Colon (tissue), 2 donors: ENCODE measurements at regions not wholly inside any gene's neighbourhood (a gene's known extent, or its start where the extent isn't known, plus 50 kb on each side); places are given as distances from the start of the nearest gene placed in this dataset.
"Not testable (repeated sequence)": the region's sequence is repeated elsewhere in the genome, so short reads cannot be mapped to it uniquely, and the experiment has no call there.

ENCODE experiments used
- FAIRE-seq: peaks from 2 replicates; lab custom pipeline; 2012; peaks lifted over from hg19 to GRCh38; lab: Jason Lieb, UNC
- donor health status: control.
- donor health status: control.

DNA sequence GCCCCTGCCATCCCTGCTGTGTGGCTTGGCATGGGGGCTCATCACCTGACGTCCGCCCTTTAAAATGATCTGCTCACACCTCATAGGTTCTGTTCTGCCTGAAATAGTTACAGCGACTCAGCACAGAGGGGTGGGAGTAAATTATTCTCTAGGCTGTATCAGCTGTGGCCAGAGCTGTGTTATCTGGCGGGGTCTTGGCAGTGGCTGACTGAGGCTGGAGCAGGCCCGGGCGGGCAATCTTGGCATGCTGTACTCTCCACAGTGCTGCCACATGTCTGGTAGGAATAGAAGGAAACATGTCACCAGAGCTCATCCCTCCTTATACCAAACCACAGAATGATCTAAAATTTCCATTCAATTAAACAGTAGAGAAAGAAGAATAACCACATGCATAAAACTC lies 499.9 kb upstream of the LMCD1 start:
- FAIRE-seq = no peak

DNA sequence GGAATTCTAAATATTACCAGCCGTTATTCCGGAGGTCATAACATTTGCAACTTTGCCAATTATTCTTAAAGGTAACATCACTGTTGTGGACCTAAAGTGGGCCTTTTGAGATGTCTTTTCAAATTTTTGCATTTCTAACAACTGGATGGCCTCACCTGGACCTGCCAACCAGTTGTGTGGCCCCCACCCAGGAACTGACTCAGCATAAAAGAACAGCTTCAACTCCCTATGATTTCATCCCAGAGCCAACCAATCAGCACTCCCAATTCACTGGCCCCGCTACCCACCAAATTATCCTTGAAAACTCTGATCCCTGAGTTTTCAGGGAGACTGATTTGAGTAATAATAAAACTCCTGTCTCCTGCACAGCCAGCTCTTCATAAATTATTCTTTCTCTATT lies 489.7 kb upstream of the LMCD1 start:
- FAIRE-seq = no peak

DNA sequence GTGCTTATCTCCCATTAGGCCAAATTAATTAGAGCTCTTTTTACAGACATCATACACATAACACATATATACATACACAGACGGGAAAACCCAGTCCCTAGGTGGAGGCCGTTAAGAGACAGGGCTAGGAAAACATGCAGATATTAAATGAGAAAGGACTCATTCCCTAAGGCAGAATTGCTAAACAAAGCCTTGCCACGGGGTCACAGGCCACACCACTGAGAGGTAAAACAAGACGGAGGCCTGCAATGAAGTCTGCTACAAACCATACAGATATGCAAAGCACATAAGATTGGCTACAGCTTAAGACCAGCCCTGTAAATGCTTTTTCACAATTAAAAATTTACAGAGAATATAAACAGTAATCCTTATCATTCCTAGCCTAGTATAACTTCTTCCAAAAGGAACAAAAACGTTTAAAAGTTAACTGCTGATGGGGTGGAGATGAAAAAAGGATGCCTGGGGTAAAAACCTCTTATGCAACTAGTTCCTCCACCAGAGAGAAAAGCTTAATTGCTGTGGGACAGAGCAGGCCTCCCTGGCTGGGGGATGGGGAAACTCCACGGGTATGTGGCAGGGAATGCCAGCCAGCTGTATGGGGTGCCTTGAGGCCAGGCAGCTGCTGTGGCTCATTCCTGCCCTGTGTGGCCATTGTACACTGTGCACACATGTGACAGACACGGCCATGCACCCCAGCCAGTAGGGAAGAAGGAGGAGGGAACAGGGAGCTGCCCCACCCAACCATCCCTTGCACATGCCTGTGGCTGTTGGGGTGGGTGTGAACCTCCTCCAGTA lies 481.4 kb upstream of the LMCD1 start:
- FAIRE-seq = no peak

DNA sequence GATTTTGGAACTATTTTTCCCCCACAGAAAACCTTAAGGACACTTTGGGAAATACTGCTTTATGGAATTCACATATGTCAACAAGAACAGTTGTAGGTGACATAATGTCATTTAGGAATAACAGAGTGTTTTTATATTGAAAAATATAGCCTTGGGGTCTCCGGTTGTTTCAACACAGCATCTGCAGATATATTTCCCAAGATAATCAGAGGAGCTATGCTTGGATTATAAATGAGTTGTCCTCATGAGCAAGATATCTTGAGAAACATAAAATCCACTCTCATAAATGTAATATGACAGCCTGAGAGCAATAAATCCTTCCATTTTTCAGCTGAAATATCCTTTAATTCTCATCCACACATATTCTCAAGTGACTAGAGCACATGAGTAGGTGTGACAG lies 473.7 kb upstream of the LMCD1 start:
- FAIRE-seq = no peak

DNA sequence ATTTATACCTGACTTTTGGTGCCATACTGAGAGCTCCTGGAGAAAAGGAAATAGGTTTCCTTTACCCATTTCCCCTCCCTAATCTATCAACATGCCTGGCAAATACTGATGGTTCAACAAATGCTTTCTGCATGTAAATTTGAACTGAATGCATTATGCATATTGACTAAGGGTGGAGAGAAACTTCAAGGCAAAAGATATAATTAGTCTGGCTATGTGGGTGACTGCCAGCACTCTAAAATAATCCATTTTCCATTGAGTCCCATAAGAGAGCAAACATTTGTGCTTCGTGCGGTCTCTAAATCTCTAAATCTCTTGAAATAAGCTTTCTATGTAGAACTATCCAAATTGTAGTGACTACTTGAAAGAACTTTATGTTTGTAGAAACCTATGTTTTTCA lies 451.3 kb upstream of the LMCD1 start:
- no peak for FAIRE-seq

DNA sequence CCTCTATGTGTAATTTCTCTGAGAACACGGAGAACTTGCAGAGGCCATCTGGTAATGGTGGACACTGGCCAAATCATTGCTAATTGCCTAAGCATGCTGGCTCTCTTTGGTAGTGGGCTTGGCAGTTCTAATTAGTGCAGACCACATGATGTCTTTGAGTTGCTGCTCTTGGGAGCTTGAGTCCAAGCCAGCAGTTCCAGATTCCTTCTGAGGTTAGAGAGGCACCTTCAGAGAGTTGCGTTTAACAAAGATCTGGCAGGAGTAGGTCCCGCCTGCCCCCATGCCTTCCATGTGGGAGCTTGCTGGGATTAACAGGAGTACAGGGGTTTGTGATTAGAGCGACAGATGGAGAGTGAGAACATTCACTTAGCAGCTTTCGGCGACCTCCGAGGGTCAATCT lies 449.0 kb upstream of the LMCD1 start:
- no peak for FAIRE-seq

DNA sequence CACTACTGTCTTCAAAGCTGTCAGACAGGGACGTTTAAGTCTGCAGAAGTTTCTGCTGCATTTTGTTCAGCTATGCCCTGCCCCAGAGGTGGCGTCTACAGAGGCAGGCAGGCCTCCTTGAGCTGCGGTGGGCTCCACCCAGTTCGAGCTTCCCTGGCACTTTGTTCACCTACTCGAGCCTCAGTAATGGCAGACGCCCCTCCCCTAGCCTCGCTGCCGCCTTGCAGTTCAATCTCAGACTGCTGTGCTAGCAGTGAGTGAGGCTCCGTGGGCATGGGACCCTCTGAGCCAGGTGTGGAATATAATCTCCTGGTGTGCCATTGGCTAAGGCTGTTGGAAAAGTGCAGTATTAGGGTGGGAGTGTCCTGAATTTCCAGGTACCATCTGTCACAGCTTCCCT lies 433.5 kb upstream of the LMCD1 start:
- not testable (repeated sequence) for FAIRE-seq

DNA sequence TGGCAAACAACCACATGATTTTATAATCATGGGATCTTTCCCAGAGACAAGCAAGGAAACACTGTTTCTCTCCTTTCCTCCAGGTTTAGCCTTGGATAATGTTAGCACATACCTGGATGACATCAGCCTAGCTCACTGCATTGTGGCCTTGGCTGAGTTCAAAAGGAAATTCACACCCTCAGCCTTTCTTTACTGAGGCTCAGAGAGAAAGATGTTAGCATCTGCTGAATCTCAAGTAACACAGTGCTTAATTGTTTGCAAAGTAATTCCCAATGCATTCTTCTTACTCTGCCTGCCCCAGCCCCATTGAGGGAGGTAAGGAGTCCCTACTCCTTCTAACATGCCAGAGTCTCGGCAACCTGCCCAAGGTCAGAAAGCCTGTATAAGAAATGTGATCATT lies 432.2 kb upstream of the LMCD1 start:
- FAIRE-seq = no peak

DNA sequence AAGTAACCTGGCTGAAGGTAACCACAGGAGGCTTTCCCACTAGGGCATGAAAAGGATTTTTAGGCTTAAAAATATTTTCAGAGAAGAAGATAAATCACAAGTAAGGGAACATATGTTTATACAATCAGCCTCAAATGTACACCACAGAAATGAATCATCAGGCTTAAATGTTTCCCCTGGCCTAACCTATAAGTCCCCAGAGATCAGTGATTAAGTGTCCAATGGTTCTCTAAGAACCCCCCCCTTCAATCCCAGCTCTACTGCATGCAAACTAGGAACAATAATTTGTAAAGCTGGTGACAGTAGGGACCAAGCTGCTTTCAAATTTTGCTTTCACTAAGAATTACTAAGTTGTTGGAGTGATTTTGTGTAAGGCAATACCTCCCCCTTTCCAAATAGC lies 431.6 kb upstream of the LMCD1 start:
- no peak for FAIRE-seq

DNA sequence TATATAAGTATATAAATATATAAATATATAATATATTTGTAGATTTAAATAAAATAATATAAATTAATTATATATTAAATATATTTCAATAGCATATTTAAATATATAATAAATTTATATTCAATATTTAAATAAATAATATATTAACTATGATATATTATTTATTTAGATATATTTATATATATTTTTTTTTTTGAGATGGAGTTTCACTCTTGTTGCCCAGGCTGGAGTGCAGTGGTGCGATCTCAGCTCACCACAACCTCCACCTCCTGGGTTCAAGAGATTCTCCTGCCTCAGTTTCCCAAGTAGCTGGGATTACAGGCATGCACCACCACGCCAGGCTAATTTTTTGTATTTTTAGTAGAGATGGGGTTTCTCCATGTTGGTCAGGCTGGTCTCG lies 426.9 kb upstream of the LMCD1 start:
- FAIRE-seq = not testable (repeated sequence)

DNA sequence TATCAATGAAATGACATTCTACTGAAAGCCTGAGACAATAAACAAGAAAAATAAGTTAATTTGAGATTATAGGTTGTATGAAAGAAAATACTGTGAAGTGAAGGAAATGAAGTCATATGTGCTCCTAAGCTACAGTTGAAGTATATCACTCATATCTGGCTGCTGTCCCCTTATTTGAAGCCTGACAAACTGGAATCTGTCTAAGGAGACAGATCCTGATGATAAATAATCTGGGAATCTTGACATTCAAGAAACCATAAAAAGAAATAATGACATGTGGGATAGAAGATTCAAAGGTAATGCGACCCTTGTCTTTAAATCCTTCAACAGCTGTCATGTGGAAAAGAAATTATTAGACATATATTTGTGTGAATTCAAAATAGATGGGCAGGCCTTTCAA lies 424.5 kb upstream of the LMCD1 start:
- no peak for FAIRE-seq

DNA sequence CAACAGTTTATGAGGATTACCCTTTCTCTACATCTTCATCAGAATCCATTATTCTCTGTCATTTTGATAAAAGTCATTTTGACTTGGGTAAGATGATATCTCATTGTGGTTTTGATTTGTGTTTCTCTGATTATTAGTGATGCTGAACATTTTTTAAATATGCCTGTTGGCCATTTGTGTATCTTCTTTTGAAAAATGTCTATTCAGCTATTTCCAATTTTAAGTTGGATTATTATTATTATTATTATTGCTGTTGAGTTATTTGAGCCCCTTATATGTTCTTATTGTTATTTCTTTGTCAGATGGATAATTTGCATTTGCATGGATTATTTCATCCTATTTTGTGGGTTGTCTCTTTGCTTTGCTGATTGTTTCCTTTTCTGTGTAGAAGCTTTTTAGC lies 421.2 kb upstream of the LMCD1 start:
- FAIRE-seq = no peak

DNA sequence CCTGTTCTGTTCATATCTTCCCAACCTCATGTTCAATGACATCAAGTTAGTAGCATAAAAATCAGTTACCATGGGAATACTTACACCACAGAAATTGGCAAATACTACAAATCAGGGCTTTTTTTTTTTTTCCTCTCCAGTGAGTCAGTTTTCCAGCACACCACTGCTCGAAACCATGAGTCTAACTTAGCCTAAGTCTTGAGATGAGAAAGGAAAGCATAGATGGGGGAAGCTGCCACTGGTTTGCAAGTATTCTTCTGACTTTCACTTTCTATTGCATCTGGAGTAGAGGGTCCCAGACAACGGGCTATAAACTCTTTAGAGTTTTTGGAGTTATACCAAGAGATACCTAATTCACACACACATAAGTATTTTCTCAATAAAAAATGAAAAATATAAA lies 416.1 kb upstream of the LMCD1 start:
- no peak for FAIRE-seq

DNA sequence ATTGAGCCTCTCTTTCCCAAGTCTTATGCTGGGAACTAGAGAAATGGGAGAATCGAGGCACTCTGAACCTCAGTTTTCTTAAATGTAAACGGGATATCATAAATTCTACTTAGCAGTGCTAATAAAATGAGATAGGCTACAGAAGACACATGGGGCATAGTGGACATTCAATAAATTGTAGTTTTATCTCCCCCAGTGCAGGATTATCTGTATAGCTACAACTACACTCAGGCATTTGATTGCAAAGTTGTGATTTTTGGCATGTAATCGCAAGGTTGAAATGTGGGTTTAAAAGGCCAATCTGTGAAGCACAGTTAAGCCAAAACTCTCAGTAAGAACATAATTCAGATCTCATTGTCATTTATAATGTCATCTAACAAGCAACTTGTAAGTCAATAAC lies 413.7 kb upstream of the LMCD1 start:
- no peak for FAIRE-seq

DNA sequence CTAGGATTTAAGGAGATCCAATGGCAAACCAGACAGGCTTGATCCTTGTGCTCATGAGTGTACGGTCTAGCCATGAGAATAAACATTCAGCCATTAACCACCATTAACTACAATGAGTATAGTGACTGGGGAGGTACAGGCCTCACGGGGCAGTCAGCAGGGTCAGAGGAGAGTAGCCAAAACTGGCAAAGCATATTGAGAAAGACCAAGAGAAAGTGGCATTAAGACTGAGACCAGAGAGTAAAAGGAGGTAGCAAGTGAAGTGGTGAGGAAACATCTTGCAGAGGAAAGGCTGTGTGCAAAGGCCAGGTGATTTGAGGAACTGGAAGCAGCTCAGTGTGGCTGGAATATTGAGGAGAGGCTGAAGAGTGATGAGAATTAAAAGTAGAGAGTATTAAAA lies 407.2 kb upstream of the LMCD1 start:
- FAIRE-seq = no peak

DNA sequence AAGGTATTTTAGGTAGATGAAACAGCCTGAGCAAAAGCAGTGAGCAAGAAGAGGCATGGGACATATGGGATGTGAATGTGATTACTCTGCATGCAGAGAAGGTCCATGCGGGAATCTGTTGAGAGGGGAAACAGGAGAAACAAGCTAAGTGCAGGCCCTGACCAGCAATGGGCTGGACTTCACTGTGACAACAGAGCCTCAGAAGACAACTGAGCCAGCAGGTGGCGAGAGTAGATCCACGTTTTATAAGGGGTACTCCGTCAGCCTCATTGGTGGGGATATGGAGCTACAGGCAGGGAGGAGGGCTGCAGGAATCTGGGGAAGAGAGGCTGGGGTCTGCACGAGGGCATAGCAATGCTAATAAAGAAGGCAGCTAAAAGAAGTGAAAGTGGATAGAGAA lies 405.9 kb upstream of the LMCD1 start:
- FAIRE-seq = no peak

DNA sequence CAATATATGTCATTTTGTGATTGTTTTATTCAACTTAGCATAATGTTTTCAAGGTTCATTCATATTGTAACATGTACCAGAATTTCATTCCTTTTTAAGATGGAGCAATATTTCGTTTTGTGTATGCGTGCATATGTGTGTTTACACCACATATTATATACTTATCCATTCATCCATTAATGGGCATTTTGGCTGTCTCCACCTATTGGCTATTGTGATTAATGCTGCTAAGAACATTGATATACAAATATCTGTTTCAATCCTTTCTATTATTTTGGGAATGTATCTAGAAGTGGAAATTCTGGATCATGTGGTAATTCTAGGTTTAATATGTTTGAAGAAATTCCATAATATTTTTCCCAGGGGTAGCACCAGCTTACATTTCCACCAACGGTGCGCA lies 403.9 kb upstream of the LMCD1 start:
- no peak for FAIRE-seq

DNA sequence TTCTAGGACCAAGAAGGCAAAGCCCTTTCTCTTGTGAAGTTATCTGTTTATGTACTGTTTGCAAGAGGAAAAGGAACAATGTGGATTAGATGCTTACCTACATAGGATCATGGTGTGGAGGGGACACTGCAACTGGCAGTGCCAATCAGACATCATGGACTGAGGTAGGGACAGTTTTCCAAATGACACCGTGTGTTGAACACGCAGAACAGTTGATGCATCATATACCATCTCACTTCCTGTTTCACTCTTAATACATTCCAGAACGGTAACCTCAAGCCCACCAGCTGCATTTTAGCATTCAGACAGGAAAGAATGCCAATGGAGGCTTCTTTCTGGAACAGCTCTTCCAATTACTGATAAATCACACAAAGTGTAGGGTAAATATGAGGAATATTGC lies 397.7 kb upstream of the LMCD1 start:
- no peak for FAIRE-seq

DNA sequence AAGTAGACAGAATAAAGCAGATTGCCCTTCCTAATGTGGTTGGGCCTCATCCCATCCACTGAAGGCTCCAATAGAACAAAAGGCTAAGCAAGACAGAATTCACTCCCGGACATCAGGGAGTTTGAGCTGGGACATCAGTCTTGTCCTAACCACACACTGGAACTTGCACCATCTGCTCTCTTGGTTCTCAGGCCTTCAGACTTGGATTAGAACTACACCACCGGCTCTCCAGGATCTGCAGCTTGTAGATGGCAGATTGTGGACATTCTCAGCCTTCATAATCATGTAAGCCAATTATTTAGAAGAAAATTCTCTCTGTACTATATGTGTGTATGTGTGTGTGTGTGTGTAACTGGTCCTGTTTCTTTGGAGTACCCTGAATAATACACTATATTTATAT lies 394.7 kb upstream of the LMCD1 start:
- FAIRE-seq = no peak

DNA sequence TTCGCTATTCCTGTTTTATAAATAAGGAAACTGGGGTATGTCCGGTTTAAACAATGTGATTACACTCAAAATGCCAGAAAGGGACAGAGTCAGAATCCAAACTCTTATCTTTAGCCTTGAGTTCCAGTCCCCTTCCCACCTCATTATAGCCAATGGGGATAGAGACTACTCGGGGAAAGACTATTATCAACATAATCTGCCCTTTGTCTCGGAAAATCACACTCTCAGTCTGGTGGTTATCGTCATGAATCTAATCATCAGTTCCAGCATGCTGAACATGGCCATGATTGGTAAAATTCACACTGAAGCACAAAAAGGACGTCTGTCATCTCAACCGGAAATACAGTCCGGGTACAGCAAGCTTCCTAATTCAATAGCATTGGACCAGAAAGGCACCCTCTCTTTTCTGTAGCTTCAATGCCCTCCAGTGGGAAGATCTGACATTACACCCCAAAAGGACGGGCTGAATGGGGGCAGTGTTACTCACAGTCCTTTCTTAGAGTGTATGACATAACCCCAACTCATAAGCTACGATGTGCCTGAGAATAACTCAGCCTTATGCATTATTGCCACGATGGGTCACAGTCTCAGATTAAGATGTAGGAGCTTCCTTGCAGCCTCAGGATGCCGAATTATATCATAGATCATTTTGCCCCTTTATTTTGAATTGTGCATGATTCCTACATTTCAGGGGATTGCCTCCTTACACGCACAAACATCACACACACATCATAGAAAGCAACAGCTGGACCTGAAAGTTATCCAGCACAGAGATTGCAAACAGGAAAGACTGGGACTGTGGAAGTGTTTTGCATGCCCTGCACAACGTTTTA lies 390.4 kb upstream of the LMCD1 start:
- FAIRE-seq = no peak

DNA sequence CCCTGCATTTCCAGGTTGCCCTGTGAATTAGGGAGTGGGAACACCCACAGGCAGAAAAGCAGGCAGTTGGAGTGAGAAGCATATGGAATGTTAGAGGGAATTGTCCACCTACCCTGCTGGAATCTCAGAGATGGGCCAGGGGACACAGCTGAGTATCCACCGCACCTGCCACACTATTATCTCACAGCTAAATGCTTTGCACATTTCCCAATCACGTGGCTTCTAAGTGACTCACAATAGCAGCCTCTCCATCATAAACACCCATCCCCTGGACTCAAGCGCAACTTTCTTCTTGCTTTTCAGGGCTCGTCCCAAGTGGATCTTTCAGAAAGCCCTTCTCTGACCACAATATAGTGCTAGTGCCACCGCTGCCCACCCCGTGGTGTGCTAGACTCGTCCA lies 389.0 kb upstream of the LMCD1 start:
- no peak for FAIRE-seq

DNA sequence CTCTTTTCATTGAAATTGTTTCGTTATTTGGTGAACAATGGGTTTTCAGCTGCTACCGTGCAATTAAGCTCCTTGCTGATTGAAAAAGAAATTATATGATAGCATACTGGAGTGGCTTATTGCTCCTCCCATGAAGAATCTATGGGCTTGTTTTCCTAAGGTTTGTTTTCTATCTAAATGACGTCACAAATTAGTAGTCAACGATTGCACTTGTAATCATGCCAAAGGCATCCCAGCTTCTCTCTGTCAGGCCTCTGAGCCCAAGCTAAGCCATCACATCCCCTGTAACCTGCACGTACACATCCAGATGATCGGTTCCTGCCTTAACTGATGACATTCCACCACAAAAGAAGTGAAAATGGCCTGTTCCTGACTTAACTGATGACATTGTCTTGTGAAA lies 388.0 kb upstream of the LMCD1 start:
- no peak for FAIRE-seq

DNA sequence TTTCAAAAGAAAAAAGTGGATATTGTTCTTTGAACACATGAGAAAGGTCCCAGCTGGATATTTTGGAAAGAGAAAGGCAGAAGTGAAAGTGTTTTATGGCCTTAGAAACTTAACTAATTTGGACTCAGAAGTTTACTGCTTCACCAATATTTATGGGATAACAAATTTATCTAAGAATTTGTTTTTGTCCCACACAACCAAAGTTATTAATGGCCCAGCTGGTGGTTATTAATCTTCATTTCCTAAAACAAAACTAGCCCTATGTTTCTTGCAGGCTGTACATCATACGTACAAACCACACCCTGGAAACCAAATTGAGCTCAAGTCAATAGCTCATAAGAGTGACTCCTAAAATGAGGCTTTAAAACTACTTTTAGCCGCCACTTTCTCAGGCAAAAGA lies 372.9 kb upstream of the LMCD1 start:
- FAIRE-seq = no peak

DNA sequence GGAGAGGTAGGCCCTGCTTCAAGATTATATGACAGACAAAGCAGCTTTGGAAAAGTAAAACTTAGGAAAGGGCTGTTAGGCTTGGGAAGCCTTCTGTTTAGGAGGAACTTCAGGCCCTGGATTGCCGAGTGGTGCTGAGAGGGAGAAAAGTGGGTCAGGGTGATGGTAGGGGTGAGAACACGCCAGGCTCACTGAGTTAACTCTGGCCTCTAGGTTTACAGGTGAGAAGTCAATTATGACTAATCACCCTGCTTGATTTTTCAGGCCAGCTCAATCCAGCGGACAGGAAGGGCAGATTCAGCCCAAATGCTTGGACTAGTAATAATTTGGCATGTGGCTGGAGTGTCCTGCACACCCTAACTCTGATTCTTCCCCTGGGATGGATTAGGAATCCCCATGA lies 365.1 kb upstream of the LMCD1 start:
- no peak for FAIRE-seq
